ENCODE measurements at regions not wholly inside any gene's neighbourhood (a gene's known extent, or its start where the extent isn't known, plus 50 kb on each side); places are given as distances from the start of the nearest gene placed in this dataset.
"Not testable (repeated sequence)": the region's sequence is repeated elsewhere in the genome, so short reads cannot be mapped to it uniquely, and the experiment has no call there.

DNA sequence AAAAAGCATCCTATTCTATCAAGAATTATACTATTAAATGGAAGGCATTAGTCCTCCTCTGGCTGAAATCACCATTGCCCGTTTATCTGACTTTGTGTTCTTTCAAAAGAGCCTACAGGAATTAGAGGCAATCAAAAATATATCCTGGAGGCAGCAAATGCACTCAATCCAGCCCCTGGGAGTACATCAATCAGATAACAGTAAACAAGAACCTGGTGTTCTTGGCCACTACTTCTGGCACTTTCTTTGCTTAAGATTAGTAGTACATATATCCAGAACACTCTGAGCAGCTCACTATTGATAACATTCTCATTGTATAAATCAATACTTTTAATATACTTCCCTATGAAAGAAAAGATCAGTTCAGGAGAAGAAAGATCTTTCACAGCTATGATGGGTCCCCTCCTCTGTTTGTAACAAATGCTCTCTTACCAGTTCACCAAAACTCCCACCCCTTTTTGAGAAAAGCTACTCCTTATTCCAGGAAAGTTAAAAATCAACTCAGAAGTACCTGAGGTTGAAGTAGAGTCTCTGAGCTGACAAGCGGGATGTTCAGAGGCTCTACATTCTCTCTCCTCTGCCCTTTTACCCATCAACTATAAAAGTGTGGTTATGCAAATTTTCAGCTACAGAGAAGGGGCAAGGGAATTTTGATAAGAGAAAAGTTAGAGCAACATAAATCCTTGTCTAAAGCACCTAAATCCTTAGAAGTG is 176.0 kb downstream of the COX18 start:
- in situ Hi-C loops (cut with HindIII; ENCODE audit: low sequenced_read_pairs) = no loop called here
- no peak for DNase-seq (ENCODE audit: low spot score)

DNA sequence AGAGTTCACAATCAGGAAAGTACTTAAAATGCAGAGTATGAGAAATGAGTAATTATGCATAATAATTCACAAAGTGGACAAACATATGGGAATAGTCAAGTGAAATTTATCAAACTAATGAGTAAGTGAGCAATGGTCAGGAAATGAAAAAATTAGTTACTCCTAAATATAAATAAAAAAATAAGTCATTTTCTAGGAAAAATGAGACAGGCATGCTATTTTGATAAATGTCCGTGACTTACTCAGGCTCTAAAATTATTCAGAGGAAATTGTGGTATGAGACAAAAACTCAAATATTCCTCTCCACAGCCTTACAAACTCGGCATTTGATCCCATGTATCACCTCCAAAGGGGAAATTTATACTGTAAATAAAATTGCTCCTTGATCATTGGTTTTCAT is 181.2 kb downstream of the COX18 start:
- DNase-seq (ENCODE audit: low spot score) = no peak
- in situ Hi-C loops (cut with HindIII; ENCODE audit: low sequenced_read_pairs) = no loop called here

DNA sequence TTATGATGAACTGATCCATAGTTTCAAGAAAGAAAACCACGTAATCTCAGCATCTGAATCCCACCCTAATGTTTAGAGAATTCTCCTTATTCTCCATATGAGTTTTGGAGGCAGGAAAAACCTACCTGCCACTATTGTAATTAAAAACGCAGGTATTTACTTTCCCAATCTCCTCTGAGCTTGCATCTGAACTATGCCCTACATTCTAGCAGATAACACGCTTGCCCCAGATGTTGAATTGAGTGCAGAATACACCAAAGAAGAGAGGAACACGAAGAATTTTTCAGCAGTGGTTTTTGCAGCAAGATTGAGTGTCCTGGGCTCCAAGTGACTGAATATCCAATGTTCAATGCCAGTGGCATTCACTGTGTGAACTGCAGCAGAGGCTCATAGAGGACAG is 182.4 kb downstream of the COX18 start:
- in situ Hi-C loops (cut with HindIII; ENCODE audit: low sequenced_read_pairs) = no loop called here
- no peak for DNase-seq (ENCODE audit: low spot score)

DNA sequence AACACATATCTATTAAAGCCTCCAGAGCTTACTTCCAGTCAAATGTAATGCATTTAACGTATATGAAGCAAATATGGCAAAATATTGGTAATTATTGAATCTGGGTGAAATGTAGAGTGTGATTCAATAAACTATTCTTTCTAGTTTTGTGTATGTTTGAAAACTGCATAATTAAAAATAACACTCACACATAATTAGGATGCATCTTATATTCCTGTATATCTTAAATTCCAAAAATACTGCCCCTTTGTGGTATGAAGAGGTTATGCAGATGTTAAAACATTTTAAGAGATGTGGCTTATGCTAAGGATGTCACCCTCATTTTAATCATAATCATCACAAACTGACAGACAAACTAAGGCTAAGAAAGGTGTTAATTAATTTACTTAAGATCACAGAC is 182.9 kb downstream of the COX18 start:
- in situ Hi-C loops (cut with HindIII; ENCODE audit: low sequenced_read_pairs) = no loop called here

DNA sequence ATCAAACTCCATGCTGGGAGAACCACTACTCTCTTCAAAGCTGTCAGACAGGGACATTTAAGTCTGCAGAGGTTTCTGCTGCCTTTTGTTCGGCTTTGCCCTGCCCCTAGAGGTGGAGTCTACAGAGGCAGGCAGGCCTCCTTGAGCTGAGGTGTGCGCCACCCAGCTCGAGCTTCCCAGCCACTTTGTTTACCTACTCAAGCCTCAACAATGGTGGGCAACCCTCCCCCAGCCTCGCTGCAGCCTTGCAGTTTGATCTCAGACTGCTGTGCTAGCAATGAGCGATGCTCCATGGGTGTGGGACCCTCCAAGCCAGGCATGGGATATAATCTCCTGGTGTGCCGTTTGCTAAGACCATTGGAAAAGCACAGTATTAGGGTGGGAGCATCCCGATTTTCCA is 185.3 kb downstream of the COX18 start:
- in situ Hi-C loops (cut with HindIII; ENCODE audit: low sequenced_read_pairs) = not testable (repeated sequence)

More for the DNA sequence above, 182.9 kb downstream of the COX18 start:
- no peak for DNase-seq (ENCODE audit: low spot score)

DNA sequence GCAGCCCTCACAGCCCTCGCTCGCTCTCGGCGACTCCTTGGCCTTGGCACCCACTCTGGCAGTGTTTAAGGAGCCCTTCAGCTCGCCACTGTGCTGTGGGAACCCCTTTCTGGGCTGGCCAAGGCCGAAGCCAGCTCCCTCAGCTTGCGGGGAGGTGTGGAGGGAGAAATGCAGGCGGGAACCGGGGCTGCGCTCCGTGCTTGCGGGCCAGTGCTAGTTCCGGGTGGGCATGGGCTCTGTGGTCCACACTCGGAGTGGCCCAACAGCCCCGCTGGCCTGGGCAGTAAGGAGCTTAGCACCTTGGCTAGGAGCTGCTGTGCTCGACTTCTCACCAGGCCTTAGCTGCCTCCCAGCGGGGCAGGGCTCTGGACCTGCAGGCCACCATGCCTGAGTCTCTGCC is 192.6 kb downstream of the COX18 start:
- in situ Hi-C loops (cut with HindIII; ENCODE audit: low sequenced_read_pairs) = no loop called here
- DNase-seq (ENCODE audit: low spot score) = no peak

More for the DNA sequence above, 185.3 kb downstream of the COX18 start:
- DNase-seq (ENCODE audit: low spot score) = not testable (repeated sequence)

DNA sequence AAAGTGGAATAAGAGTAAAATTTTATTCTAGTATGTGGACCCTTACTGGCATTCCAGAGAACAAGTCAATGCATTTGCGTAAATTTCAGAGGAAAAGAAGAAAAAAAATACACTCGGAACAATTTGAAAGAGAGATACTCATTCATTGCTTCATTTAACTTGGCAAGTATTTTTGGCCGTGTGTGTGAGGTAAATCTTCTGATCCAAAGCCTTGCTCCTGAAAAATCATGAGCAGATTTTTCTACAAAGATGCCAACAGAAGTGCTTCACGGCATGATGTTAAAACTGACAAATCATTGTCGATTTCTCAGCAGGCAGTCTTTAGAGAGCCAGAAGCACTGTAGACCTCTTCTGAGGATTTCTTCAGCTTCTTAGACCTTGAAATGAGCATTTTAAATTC is 194.0 kb downstream of the COX18 start:
- DNase-seq (ENCODE audit: low spot score) = no peak
- in situ Hi-C loops (cut with HindIII; ENCODE audit: low sequenced_read_pairs) = no loop called here

DNA sequence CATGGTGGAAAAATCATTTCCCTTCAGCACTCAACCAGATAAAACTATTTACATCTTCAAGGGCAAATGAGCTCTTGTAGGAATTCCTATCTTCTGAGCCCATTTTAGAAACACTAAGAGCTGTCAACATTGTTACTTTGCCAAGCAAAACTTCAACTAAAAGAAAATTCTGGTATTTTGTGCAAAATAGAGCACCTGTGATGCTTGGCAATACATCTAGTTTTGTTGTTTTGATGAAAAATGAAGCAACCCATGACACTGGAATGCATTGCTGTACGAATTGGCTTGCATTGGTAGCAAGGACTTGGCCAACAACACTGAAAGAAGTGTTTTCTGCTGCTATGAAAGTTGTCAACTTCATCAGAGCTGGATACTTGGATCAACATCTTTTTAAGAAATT is 194.4 kb downstream of the COX18 start:
- in situ Hi-C loops (cut with HindIII; ENCODE audit: low sequenced_read_pairs) = no loop called here
- no peak for DNase-seq (ENCODE audit: low spot score)

DNA sequence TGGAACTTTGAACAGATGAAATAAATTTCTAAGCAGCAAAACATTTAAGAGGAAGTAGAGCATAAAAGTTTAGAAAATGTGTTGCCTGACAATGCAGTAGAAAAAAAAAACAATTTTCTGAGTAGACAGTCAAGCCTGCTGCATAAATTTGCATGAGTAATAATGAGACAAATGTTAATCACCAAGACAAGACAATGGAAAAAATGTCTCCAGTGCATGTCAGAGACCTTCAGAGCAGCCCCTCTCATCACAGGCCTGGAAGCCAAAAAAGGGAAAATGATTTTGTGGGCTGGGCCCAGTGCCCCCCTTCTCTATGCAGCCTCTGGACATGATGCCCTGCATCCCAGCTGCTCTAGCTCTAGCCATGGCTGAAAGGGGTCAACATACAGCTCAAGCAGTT is 204.6 kb downstream of the COX18 start:
- in situ Hi-C loops (cut with HindIII; ENCODE audit: low sequenced_read_pairs) = no loop called here
- DNase-seq (ENCODE audit: low spot score) = no peak

DNA sequence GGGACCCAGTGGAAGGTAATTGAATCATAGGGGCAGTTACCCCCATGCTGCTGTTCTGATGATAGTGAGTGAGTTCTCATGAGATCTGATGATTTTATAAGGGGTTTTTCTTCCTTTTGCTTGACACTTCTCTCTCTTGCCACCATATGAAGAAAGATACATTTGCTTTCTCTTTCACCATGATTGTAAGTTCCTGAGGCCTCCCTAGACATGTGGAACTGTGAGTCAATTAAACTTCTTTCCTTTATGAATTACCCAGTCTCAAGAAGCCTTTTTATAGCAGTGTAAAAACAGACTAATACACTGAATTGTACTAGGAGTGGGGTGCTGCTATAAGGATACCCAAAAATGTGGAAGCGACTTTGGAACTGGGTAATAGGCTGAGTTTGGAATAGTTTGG is 205.2 kb downstream of the COX18 start:
- DNase-seq (ENCODE audit: low spot score); in situ Hi-C loops (cut with HindIII; ENCODE audit: low sequenced_read_pairs): not testable (repeated sequence)

DNA sequence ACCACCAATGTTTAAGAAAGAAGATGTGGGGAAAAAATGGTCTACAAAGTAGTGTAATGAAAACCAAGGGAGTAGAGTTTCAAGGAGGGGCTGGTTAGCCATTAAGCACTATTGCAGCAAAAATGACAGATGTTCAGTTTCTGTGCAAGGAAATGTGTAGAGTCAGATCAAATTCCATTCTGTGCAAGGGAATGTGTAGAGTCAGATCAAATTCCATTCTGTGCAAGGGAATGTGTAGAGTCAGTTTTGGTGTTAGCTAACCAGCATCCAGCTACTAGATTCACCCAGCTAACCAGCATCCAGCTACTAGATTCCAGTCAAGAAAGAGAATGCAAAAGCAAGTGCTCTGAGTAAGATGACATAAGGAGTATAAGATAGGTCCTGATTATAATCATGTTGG is 208.8 kb downstream of the COX18 start:
- no peak for DNase-seq (ENCODE audit: low spot score)
- in situ Hi-C loops (cut with HindIII; ENCODE audit: low sequenced_read_pairs) = no loop called here

DNA sequence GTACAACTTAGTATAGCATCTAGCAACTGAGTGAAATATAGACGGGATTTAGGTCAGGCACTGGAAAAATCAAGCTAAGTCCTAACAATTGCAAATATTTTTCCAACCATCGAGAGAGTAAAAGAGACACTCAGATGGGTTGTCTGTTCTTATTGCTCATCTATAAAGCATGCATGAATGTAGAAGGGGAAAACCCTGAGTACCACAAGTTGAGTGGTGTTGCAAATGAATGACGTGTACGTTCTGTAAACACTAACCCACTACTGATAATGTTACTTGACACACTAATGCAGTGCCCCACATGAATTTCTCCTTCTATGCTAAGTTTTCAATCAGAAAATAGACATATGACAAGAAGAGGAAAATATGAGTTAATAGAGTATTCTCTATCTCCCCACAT is 211.2 kb downstream of the COX18 start:
- DNase-seq (ENCODE audit: low spot score) = no peak
- in situ Hi-C loops (cut with HindIII; ENCODE audit: low sequenced_read_pairs) = no loop called here

DNA sequence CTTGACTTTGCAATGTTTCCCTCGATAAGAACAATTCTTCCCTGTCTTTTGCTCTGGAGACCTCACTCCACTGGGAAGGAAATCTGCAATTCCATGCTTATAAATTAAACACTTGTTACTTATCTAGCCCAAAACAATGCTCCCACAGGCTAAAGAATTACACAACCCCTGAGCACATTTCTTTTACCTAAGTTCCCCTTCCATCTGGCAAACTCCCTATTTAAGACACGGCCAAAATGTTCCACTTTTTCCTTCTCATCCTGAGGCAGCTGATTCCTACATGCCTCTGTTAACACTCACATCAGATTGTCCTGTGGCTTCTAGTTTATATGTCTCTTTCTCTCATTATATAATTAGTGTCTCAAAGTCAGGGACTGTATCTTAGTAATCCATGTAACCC is 211.7 kb downstream of the COX18 start:
- in situ Hi-C loops (cut with HindIII; ENCODE audit: low sequenced_read_pairs) = no loop called here
- DNase-seq (ENCODE audit: low spot score) = no peak

DNA sequence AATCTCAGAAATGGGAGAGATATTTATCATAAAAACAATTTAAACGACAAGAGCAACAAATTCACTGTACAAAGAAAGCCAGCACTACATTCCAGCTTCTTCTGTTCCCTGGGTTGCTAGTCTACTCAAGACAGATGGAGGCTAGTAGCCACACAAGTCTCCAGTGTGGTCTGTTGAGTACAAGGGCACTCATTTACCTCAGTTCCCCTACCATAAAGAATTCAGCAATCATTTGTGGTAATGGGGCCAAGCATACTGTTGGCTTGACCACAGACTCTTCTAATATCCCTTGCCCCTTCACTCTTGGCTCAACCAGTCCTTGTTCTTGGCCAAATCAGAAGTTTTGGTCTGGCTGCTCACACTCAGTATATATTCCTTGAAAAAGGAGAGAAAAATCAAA is 212.3 kb downstream of the COX18 start:
- in situ Hi-C loops (cut with HindIII; ENCODE audit: low sequenced_read_pairs) = no loop called here
- no peak for DNase-seq (ENCODE audit: low spot score)

DNA sequence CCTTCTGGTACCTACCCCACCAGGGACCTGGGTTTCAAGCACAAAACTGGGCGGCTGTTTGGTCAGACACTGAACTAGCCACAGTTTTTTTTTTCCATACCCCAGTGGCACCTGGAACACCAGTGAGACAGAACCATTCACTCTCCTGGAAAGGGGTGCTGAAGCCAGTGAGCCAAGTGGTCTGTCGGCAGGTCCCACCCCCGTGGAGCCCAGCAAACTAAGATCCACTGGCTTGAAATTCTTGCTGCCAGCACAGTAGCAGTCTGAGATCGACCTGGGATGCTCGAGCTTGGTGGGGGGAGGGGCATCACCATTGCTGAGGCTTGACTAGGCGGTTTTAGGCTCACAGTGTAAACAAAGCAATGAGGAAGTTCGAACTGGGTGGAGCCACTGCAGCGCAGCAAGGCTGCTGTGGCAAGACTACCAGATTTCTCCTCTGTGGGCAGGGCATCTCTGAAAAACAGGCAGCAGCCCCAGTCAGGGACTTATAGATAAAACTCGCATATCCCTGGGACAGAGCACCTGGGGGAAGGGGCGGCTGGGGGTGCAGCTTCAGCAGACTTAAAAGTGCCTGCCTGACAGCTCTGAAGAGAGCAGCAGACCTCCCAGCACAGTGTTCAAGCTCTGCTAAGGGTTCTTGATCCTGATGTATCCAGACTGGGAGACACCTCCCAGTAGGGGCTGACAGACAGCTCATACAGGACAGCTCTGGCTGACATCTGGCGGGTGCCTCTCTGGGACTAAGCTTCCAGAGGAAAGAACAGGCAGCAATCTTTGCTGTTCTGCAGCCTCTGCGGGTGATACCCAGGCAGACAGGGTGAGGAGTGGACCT is 223.0 kb downstream of the COX18 start:
- in situ Hi-C loops (cut with HindIII; ENCODE audit: low sequenced_read_pairs) = no loop called here
- DNase-seq (ENCODE audit: low spot score) = no peak

DNA sequence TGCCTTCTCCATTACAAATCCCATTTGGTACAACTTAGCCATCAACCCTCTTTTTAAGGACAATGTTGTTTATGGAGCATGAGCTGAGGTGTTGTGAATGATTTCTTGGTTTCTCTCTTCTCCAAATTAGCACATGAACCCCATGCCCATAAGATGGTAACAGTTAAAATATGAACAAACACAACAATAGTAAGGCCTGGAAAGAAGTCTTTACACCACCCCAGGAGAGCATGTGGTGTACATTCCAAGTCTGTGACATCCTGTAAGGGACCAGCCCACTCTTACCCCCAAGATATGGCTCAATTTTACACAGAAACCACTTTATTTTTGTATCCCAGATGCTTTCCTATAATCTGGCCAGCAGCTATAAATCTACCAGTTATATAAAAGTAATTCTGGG is 226.1 kb downstream of the COX18 start:
- in situ Hi-C loops (cut with HindIII; ENCODE audit: low sequenced_read_pairs) = no loop called here
- DNase-seq (ENCODE audit: low spot score) = no peak

DNA sequence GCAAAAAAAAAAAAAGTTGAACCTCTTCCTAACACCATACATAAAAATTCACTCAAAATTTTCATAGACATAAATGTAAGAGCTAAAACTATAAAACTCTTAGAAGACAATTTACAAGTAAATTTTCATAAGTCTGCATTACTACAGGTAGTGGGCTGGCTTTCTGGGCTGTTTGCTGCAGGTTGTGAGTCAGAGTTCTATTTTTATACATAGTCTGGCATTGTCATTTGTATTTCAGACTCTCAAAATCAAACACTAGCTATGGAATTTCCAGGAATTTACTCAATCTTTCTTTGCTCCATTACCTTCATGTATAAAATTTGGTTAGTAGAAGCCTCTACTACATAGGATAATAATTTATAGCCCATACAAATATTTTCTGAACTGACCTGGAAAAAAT is 227.2 kb downstream of the COX18 start:
- no peak for DNase-seq (ENCODE audit: low spot score)
- in situ Hi-C loops (cut with HindIII; ENCODE audit: low sequenced_read_pairs) = no loop called here

DNA sequence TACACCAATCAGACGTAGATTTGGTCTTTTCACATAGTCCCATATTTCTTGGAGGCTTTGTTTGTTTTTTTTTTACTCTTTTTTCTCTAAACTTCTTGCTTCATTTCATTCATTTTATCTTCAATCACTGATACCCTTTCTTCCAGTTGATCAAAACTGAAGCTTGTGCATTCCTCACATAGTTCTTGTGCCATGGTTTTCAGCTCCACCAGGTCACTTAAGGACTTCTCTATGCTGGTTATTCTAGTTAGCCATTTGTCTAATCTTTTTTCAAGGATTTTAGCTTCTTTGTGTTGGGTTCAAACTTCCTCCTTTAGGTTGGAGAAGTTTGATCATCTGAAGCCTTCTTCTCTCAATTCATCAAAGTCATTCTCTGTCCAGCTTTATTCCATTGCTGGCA is 229.3 kb downstream of the COX18 start:
- in situ Hi-C loops (cut with HindIII; ENCODE audit: low sequenced_read_pairs); DNase-seq (ENCODE audit: low spot score): not testable (repeated sequence)

DNA sequence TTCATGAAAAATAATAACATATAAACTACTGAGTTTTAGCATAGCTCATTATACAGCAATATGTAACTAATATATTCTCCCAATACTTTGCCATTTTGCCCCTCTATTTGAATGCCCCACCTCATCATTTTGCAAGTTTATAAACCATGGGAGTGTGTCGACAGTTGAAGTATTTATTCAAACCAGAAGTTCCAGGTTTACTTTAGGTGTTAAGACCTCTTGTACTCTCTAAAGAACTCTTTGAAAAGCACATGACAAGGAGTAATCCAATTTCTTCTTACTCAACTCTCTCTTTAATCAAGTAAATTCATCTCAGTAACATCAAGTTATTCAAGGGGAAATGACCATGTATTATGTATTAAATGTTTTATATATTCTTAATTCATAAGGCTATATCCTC is 240.7 kb downstream of the COX18 start:
- DNase-seq (ENCODE audit: low spot score) = no peak
- in situ Hi-C loops (cut with HindIII; ENCODE audit: low sequenced_read_pairs) = no loop called here

DNA sequence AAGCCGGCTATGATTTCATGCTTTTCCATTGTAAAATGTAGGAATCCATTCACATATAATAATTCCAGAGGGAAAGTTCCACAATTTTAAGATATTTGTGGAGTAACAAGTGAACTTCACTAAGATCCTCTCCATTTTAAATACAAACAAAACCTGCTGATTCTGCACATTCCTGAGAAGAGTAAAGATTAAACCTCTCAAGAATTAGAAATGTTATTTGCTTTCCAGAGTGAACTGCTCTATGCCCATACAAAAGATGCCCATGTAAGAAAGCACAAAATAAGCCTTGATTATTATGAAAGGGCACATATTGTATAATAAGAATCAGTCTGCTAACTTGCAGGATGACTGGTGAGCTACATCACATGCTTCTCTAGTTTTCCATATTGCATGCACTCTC is 241.5 kb downstream of the COX18 start:
- in situ Hi-C loops (cut with HindIII; ENCODE audit: low sequenced_read_pairs) = no loop called here
- no peak for DNase-seq (ENCODE audit: low spot score)

DNA sequence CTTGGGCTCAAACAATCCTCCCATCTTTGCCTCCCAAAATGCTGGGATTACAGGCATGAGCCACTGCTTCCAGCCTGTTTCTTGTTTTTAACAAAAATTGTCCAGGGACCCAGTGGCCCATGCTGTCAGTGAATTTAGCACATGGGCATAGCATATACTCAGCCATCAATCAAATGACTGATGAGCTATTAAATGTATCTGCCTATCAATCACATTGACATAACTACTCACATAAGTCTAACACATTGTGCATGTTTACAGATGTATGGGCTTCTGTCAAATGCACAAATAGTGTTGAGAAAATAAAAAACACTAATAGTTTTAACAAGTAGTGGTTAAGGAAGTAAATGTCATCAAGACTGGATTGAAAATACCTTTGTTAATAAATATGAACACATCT is 249.4 kb downstream of the COX18 start:
- in situ Hi-C loops (cut with HindIII; ENCODE audit: low sequenced_read_pairs) = no loop called here
- DNase-seq (ENCODE audit: low spot score) = no peak
